Esophagus squamous epithelium (tissue), 5 donors: ENCODE measurements at regions not wholly inside any gene's neighbourhood (a gene's known extent, or its start where the extent isn't known, plus 50 kb on each side); places are given as distances from the start of the nearest gene placed in this dataset.

Source experiments
- DNase-seq: peaks from one replicate; lab custom pipeline; 2025; lab: John Stamatoyannopoulos, UW
- H3K27ac ChIP-seq, 4 donors: fragments of 200-600 bp; sonication (generic); one replicate each; pipeline ENCODE4 v1.5.1; 2016 to 2019; ENCODE audit warnings: mild to moderate bottlenecking in 1 of 4
- H3K27me3 ChIP-seq, 4 donors: fragments of 200-600 bp; sonication (generic); 1 replicate in 3 of 4; 2 replicates in 1 of 4; pipeline versions ENCODE4 v1.5.1 to v1.6.0; 2017 to 2021; ENCODE audit warnings: antibody characterized with exemption in 1 of 4
- H3K36me3 ChIP-seq, 3 donors: fragments of 200-600 bp; sonication (generic); one replicate each; pipeline ENCODE4 v1.5.1; 2016 to 2019
- H3K4me1 ChIP-seq, 3 donors: fragments of 200-600 bp; sonication (generic); one replicate each; pipeline ENCODE4 v1.5.1; 2017 to 2019
- H3K4me3 ChIP-seq, 4 donors: fragments of 200-600 bp; sonication (generic); 1 replicate in 3 of 4; 2 replicates in 1 of 4; pipeline ENCODE4 v1.5.1; 2016 to 2019; ENCODE audit warnings: mild to moderate bottlenecking in 2 of 4, moderate library complexity in 1 of 4
- H3K9me3 ChIP-seq, 3 donors: fragments of 200-600 bp; sonication (generic); one replicate each; pipeline ENCODE4 v1.5.1; 2016 to 2019
- CTCF ChIP-seq, 6 experiments: fragments of 450-650 bp in 4 of 6; fragments of 200-600 bp in 2 of 6; sonication (generic) in 2 of 6; IDR thresholded peaks; one replicate each; pipeline ENCODE4 v1.5.1; 2016 to 2019; ENCODE audit warnings: antibody characterized with exemption in 6 of 6, mild to moderate bottlenecking in 4 of 6, moderate library complexity in 4 of 6
- POLR2A ChIP-seq, 4 donors: fragments of 450-650 bp; IDR thresholded peaks; one replicate each; pipeline ENCODE4 v1.6.1; 2017; ENCODE audit warnings: antibody characterized with exemption in 4 of 4, mild to moderate bottlenecking in 4 of 4, moderate library complexity in 3 of 4
- WGBS, 2 donors: methylation state at CpG; one replicate each; pipeline ENCODE4 v1.1.5; 2018; 5-methylcytosine and 5-hydroxymethylcytosine counted together
- intact Hi-C: fragments of 100-400 bp; cut with DNase I; formaldehyde crosslinking; loops from one replicate; pipeline ENCODE4 v1.15.0; 2022
- donor health status: DM: yes; HTN: yes; CAD: no.

- intact Hi-C loops, result no loop called here
- no peak overlapping the region for H3K4me3 ChIP-seq
- 91 to 98% methylated on average over 4 of the region's 4 CpGs for WGBS, 2 donors
- no peaks in the 10 kb centered on the region for H3K36me3 ChIP-seq
- no peaks in the 10 kb centered on the region for H3K9me3 ChIP-seq
- H3K4me1 ChIP-seq, result no peaks in the 10 kb centered on the region
- no peak for TF ChIP-seq CTCF (IDR thresholded peaks at IDR 0.05)
- TF ChIP-seq POLR2A (IDR thresholded peaks at IDR 0.05), result no peak
- no peak for DNase-seq
- no peak overlapping the region for H3K27ac ChIP-seq
- no peaks in the 10 kb centered on the region for H3K27me3 ChIP-seq
Observed at GRCh38 chr9:126017758-126018157, 270.6 kb downstream of the PBX3 start.

- no peaks in the 10 kb centered on the region for H3K36me3 ChIP-seq
- TF ChIP-seq CTCF (IDR thresholded peaks at IDR 0.05) (no peak), POLR2A (IDR thresholded peaks at IDR 0.05) (no peak)
- intact Hi-C loops, result no loop called here
- DNase-seq, result no peak
- H3K4me3 ChIP-seq, result no peak overlapping the region
- no peak overlapping the region for H3K27ac ChIP-seq
- no peaks in the 10 kb centered on the region for H3K4me1 ChIP-seq
- H3K9me3 ChIP-seq, result no peaks in the 10 kb centered on the region
- no peaks in the 10 kb centered on the region for H3K27me3 ChIP-seq
- WGBS, 2 donors, result 82 to 88% methylated on average over 13 to 15 of the region's 15 CpGs
Observed at GRCh38 chr9:126020836-126021235, 273.7 kb downstream of the PBX3 start.

GRCh38 chr9:126023962-126024361, 276.8 kb downstream of the PBX3 start:
- Histone ChIP-seq H3K4me3 (no peak overlapping the region), H3K36me3 (no peaks in the 10 kb centered on the region), H3K4me1 (no peaks in the 10 kb centered on the region), H3K9me3 (no peaks in the 10 kb centered on the region), H3K27me3 (no peaks in the 10 kb centered on the region), H3K27ac (no peak overlapping the region)
- TF ChIP-seq CTCF (IDR thresholded peaks at IDR 0.05), result no peak
- TF ChIP-seq POLR2A (IDR thresholded peaks at IDR 0.05), result no peak
- no peak for DNase-seq
- 85 to 89% methylated on average over 14 to 15 of the region's 15 CpGs for WGBS, 2 donors
- intact Hi-C loops, result no loop called here

GRCh38 chr9:126024581-126025230, 277.5 kb downstream of the PBX3 start:
- DNase-seq, result no peak
- intact Hi-C loops, result no loop called here
- WGBS, 2 donors, result 73 to 75% methylated on average over 2 to 10 of the region's 13 CpGs
- TF ChIP-seq POLR2A (IDR thresholded peaks at IDR 0.05) (no peak), CTCF (IDR thresholded peaks at IDR 0.05) (no peak)
- Histone ChIP-seq H3K27me3 (no peaks in the 10 kb centered on the region), H3K9me3 (no peaks in the 10 kb centered on the region), H3K27ac (no peak overlapping the region), H3K4me1 (no peaks in the 10 kb centered on the region), H3K4me3 (no peak overlapping the region), H3K36me3 (no peaks in the 10 kb centered on the region)

GRCh38 chr9:126025991-126026390, 278.8 kb downstream of the PBX3 start:
- intact Hi-C loops, result no loop called here
- no peak overlapping the region for H3K27ac ChIP-seq
- no peaks in the 10 kb centered on the region for H3K4me1 ChIP-seq
- no peak for DNase-seq
- H3K9me3 ChIP-seq, result no peaks in the 10 kb centered on the region
- TF ChIP-seq POLR2A (IDR thresholded peaks at IDR 0.05), result no peak
- TF ChIP-seq CTCF (IDR thresholded peaks at IDR 0.05), result no peak
- H3K27me3 ChIP-seq, result peaks cover 0 to 6% (median 0%) of the 10 kb centered on the region in 4 donors
- no peak overlapping the region for H3K4me3 ChIP-seq
- 67 to 82% methylated on average over 2 to 5 of the region's 5 CpGs for WGBS, 2 donors
- no peaks in the 10 kb centered on the region for H3K36me3 ChIP-seq
